ENCODE measurements at regions not wholly inside any gene's neighbourhood (a gene's known extent, or its start where the extent isn't known, plus 50 kb on each side); places are given as distances from the start of the nearest gene placed in this dataset.

DNA sequence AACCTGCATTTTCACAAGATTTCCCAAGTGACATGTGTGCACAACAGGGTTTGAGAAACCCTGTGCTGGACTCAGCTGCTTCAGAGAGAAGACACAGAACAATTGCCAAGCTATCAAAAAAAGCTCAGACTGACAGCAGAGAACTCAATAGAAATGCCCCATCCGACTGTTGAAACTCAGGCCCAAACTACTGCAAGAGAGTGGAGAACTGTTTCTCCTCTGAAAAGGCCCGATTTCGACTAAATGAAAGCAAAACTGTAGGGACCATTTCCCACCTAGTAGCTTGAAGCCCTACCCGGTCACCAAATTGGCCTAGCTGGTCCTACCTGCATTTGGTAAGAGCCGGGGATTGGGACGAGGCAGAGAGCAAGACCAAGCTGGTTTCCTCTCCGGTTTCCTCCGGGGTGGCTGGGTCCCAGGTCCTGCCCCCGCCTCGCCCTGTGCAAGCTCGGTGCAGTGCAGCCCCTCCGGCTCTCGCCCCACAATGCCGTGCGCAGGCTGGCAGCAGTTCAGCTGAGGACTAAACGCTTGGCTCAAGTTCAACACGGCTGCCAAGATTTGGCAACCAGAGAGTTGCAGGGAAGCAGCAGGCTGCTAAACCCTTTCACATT lies 1180.6 kb downstream of the VRK1 start:
- 14% methylated on average over 17 of the region's 17 CpGs for WGBS

DNA sequence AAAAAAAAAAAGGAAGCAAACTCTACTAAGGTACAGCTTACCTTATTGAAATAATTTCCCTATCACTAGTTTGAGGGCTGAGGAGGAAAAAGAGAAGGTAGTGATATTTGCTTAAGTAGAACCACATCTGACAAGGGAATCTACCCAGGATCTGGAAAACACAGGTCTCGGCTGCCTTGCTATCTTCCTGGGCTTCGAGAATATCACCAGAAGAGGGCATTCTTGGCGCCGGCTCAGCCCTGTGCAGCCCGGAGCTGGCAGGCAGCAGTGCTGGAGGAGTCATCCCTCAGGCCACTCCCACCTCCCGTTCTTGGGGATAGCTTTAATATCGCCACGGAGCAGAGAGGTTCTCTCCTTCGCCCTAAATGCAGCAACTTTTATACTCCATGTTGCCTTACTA lies 1181.2 kb downstream of the VRK1 start:
- Histone ChIP-seq H3K4me3 (peak overlapping the region; percentile 38), H3K9me3 (no peaks in the 10 kb centered on the region), H3K36me3 (no peaks in the 10 kb centered on the region), H3K27ac (peak overlapping the region; percentile 86), H3K27me3 (no peaks in the 10 kb centered on the region), H3K4me1 (peaks cover 46% of the 10 kb centered on the region)
- peak; percentile 88 for DNase-seq (ENCODE audit: low spot score in 2 of 2)
- TF ChIP-seq POLR2AphosphoS5 (IDR thresholded peaks at IDR 0.05) = no peak
- no peak for TF ChIP-seq EP300 (IDR thresholded peaks at IDR 0.05)
- TF ChIP-seq, protein P1, sequence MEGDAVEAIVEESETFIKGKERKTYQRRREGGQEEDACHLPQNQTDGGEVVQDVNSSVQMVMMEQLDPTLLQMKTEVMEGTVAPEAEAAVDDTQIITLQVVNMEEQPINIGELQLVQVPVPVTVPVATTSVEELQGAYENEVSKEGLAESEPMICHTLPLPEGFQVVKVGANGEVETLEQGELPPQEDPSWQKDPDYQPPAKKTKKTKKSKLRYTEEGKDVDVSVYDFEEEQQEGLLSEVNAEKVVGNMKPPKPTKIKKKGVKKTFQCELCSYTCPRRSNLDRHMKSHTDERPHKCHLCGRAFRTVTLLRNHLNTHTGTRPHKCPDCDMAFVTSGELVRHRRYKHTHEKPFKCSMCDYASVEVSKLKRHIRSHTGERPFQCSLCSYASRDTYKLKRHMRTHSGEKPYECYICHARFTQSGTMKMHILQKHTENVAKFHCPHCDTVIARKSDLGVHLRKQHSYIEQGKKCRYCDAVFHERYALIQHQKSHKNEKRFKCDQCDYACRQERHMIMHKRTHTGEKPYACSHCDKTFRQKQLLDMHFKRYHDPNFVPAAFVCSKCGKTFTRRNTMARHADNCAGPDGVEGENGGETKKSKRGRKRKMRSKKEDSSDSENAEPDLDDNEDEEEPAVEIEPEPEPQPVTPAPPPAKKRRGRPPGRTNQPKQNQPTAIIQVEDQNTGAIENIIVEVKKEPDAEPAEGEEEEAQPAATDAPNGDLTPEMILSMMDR (IDR thresholded peaks at IDR 0.05) = peak in 1 of 2 donors; percentile 37
- no peak for TF ChIP-seq POLR2A (IDR thresholded peaks at IDR 0.05)
- 1% methylated on average over 9 of the region's 9 CpGs for WGBS

More for the DNA sequence above, 1180.6 kb downstream of the VRK1 start:
- Histone ChIP-seq H3K36me3 (no peaks in the 10 kb centered on the region), H3K9me3 (no peaks in the 10 kb centered on the region), H3K27me3 (no peaks in the 10 kb centered on the region), H3K4me3 (peak overlapping the region; percentile 38), H3K27ac (peak overlapping the region; percentile 86), H3K4me1 (peaks cover 46% of the 10 kb centered on the region)
- peak; percentile 88 to 91 for DNase-seq (ENCODE audit: low spot score in 2 of 2)
- peak in 2 of 3 donors; percentile 31 to 51 for TF ChIP-seq POLR2AphosphoS5 (IDR thresholded peaks at IDR 0.05)
- TF ChIP-seq, protein P1 (IDR thresholded peaks at IDR 0.05) = no peak

DNA sequence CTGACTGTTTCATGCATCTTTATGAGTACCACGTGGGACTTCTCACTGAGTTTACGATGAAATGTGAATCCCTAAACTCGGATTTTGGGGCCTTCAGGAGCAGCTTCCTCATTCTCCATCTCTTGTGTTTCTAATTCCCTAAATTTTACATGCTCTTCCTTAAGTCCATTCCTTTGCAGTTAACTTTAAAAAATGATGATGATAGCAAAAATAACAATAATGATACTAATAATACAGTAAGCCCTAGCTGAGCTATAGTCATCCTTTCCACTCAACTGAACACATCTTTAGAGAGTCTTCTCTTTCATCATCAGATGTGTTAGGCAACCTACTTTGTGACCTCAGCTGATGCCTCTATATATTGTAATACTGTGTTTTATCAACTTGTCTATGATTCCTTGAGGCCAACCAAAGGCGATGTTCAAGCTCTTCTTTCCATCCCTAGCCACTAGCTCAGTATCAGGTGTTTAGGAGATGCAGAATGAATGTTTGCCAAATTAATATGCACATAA lies 1196.4 kb downstream of the VRK1 start:
- no peaks in the 10 kb centered on the region for H3K4me1 ChIP-seq
- H3K27me3 ChIP-seq = no peaks in the 10 kb centered on the region
- no peak overlapping the region for H3K27ac ChIP-seq
- no peaks in the 10 kb centered on the region for H3K36me3 ChIP-seq
- no peak for DNase-seq (ENCODE audit: low spot score in 2 of 2)
- no peaks in the 10 kb centered on the region for H3K9me3 ChIP-seq
- no peak overlapping the region for H3K4me3 ChIP-seq
- TF ChIP-seq, protein P1 (IDR thresholded peaks at IDR 0.05) = no peak
- TF ChIP-seq POLR2AphosphoS5 (IDR thresholded peaks at IDR 0.05) (no peak), EP300 (IDR thresholded peaks at IDR 0.05) (no peak), POLR2A (IDR thresholded peaks at IDR 0.05) (no peak)
- 81% methylated on average over 4 of the region's 4 CpGs for WGBS

DNA sequence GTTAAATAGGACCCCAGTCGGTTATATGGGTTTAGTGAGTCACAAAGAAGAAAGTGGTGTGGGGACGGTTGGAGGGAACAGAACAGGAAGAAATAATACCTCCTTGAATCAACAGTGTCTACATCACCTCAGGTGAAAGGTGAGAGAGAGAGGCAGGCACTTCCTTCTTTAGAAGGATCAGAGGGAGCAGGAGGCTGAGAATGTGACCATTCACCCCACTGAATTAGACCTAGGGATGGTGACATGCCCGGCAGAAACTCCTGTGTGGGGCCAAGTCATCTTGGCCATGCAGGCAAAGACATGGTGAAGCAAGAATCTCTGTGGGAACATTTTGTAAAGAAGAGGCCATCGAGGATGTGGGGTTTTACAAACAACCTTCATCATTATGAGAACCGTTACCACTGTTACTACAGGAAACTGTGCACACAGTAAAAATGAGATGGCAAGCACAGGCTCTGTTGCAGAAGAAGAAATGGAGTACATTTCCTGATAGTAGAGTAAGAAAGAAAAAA lies 1196.9 kb downstream of the VRK1 start:
- TF ChIP-seq POLR2AphosphoS5 (IDR thresholded peaks at IDR 0.05) = no peak
- TF ChIP-seq, protein P1 (IDR thresholded peaks at IDR 0.05) = no peak
- TF ChIP-seq EP300 (IDR thresholded peaks at IDR 0.05) = no peak
- no peak for TF ChIP-seq POLR2A (IDR thresholded peaks at IDR 0.05)
- DNase-seq (ENCODE audit: low spot score in 2 of 2) = no peak
- no peak overlapping the region for H3K4me3 ChIP-seq
- no peaks in the 10 kb centered on the region for H3K9me3 ChIP-seq
- H3K36me3 ChIP-seq = no peaks in the 10 kb centered on the region
- H3K4me1 ChIP-seq = no peaks in the 10 kb centered on the region
- WGBS = 77% methylated on average over 5 of the region's 5 CpGs
- H3K27ac ChIP-seq = no peak overlapping the region
- no peaks in the 10 kb centered on the region for H3K27me3 ChIP-seq

DNA sequence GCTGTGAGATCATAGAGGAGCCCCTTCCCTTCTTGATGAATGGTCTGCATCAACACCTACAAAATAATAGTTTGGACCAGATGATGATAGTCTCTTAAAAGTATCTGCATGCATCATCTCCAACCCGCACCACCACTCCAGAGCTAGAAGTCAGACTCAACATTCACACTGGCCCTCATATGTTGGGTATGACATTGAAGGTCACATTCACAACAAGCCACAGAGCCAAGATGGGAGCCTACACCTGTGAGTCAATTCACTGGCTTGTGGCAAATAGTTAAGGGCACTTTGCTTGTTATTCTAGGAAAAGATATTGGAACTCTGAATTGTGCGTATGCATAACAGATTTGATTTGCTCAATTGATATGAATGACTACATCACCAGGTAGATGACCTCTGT lies 1197.9 kb downstream of the VRK1 start:
- no peaks in the 10 kb centered on the region for H3K9me3 ChIP-seq
- H3K4me3 ChIP-seq = no peak overlapping the region
- no peaks in the 10 kb centered on the region for H3K27me3 ChIP-seq
- WGBS = 85% methylated on average over 2 of the region's 2 CpGs
- H3K4me1 ChIP-seq = no peaks in the 10 kb centered on the region
- no peaks in the 10 kb centered on the region for H3K36me3 ChIP-seq
- no peak overlapping the region for H3K27ac ChIP-seq
- no peak for DNase-seq (ENCODE audit: low spot score in 2 of 2)
- TF ChIP-seq POLR2AphosphoS5 (IDR thresholded peaks at IDR 0.05) (no peak), POLR2A (IDR thresholded peaks at IDR 0.05) (no peak), EP300 (IDR thresholded peaks at IDR 0.05) (no peak)
- TF ChIP-seq, protein P1 (IDR thresholded peaks at IDR 0.05) = no peak

Measured in suprapubic skin (tissue), 4 donors.